ENCODE measurements at regions not wholly inside any gene's neighbourhood (a gene's known extent, or its start where the extent isn't known, plus 50 kb on each side); places are given as distances from the start of the nearest gene placed in this dataset.

DNA sequence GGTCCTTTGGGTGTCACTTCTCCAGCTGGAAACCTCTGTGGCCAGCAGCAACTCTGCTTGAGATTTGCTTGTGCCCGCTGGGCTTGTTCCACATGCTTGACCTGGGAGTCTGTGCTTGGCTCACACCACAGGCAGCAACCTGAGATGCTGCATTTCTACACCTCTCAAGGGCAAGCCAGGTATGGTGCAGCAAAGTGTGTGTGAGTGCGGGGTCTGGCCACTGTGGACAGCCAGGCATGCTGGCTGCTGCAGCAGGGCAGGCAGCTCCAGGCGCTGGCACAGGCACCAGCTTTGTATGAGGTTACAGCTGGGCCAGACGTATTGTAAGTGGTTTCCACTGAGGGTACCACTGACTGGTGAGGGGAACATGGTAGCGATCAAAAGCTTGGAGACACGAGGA lies 242.0 kb downstream of the PTGER3 start:
- ChIA-PET CTCF (no interaction called here), POLR2A (no interaction called here)
- peaks cover 33% of the 10 kb centered on the region for H3K9me3 Mint-ChIP-seq
- peaks cover 16% of the 10 kb centered on the region for H3K36me3 Mint-ChIP-seq
- no peak for ATAC-seq
- H3K4me1 Mint-ChIP-seq, result no peaks in the 10 kb centered on the region
- no peak for TF ChIP-seq ZBTB21 (CRISPR knock-in tag; IDR thresholded peaks at IDR 0.05; ENCODE audit: borderline replicate concordance)
- TF ChIP-seq, protein P1, sequence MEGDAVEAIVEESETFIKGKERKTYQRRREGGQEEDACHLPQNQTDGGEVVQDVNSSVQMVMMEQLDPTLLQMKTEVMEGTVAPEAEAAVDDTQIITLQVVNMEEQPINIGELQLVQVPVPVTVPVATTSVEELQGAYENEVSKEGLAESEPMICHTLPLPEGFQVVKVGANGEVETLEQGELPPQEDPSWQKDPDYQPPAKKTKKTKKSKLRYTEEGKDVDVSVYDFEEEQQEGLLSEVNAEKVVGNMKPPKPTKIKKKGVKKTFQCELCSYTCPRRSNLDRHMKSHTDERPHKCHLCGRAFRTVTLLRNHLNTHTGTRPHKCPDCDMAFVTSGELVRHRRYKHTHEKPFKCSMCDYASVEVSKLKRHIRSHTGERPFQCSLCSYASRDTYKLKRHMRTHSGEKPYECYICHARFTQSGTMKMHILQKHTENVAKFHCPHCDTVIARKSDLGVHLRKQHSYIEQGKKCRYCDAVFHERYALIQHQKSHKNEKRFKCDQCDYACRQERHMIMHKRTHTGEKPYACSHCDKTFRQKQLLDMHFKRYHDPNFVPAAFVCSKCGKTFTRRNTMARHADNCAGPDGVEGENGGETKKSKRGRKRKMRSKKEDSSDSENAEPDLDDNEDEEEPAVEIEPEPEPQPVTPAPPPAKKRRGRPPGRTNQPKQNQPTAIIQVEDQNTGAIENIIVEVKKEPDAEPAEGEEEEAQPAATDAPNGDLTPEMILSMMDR (IDR thresholded peaks at IDR 0.05), result no peak
- H3K4me3 Mint-ChIP-seq, result no peak overlapping the region
- H3K27me3 Mint-ChIP-seq (ENCODE audit: low read depth), result 0 out of 2 replicates have a peak, but pooled peaks cover 2% of the 10 kb centered on the region
- no peak overlapping the region for H3K27ac Mint-ChIP-seq
- DNase-seq (ENCODE audit: low spot score), result no peak

DNA sequence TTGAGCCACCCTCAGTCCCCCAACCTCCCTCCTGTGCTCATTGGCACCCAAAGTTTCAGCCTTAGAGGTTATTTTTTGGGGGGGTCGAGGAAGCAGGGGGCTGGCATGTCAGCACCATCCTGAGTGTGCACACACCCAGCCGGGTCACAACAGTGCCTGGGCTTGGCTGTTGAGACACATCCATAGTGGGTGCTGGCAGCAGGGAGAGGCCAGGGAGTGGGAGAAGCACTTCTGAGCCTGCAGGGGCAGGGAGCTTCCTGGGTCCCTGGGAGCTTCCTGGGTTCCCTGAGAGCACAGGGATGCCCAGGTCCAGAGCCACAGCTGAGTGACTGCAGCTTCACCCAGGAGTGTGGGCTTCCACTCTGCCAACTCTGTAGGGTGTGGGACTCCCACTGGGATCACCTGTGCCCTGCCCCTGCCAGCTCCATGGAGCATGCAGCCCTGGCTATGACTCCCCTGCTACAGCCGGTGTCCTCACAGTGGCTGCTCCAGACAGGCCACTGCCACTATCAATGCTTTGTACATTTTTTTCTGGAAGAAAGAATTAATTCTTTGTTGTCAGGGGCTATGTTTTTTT lies 240.4 kb downstream of the PTGER3 start:
- Mint-ChIP-seq H3K4me3 (no peak overlapping the region), H3K36me3 (peaks cover 14% of the 10 kb centered on the region), H3K27me3 (ENCODE audit: low read depth) (0 out of 2 replicates have a peak, but pooled peaks cover 2% of the 10 kb centered on the region), H3K9me3 (peaks cover 24% of the 10 kb centered on the region), H3K27ac (no peak overlapping the region), H3K4me1 (no peaks in the 10 kb centered on the region)
- DNase-seq (ENCODE audit: low spot score), result no peak
- POLR2A ChIA-PET, result no interaction called here
- no peak for TF ChIP-seq GTF2I (CRISPR knock-in tag; conservative IDR thresholded peaks at IDR 0.05)
- TF ChIP-seq, protein P2, sequence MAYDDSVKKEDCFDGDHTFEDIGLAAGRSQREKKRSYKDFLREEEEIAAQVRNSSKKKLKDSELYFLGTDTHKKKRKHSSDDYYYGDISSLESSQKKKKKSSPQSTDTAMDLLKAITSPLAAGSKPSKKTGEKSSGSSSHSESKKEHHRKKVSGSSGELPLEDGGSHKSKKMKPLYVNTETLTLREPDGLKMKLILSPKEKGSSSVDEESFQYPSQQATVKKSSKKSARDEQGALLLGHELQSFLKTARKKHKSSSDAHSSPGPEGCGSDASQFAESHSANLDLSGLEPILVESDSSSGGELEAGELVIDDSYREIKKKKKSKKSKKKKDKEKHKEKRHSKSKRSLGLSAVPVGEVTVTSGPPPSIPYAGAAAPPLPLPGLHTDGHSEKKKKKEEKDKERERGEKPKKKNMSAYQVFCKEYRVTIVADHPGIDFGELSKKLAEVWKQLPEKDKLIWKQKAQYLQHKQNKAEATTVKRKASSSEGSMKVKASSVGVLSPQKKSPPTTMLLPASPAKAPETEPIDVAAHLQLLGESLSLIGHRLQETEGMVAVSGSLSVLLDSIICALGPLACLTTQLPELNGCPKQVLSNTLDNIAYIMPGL (CRISPR knock-in tag; IDR thresholded peaks at IDR 0.05), result no peak
- TF ChIP-seq ZNF671 (CRISPR knock-in tag; IDR thresholded peaks at IDR 0.05), result no peak
- no peak for TF ChIP-seq CREM (CRISPR knock-in tag; IDR thresholded peaks at IDR 0.05)
- TF ChIP-seq EMX1 (CRISPR knock-in tag; IDR thresholded peaks at IDR 0.05), result no peak
- TF ChIP-seq SMAD4 (CRISPR knock-in tag; IDR thresholded peaks at IDR 0.05), result no peak
- TF ChIP-seq OVOL2 (CRISPR knock-in tag; IDR thresholded peaks at IDR 0.05; ENCODE audit: borderline replicate concordance), result no peak
- TF ChIP-seq RORB (CRISPR knock-in tag; IDR thresholded peaks at IDR 0.05), result no peak
- TF ChIP-seq NFE2L1 (CRISPR knock-in tag; IDR thresholded peaks at IDR 0.05), result no peak
- no peak for TF ChIP-seq NR2C2 (CRISPR knock-in tag; IDR thresholded peaks at IDR 0.05)
- TF ChIP-seq, protein P3, sequence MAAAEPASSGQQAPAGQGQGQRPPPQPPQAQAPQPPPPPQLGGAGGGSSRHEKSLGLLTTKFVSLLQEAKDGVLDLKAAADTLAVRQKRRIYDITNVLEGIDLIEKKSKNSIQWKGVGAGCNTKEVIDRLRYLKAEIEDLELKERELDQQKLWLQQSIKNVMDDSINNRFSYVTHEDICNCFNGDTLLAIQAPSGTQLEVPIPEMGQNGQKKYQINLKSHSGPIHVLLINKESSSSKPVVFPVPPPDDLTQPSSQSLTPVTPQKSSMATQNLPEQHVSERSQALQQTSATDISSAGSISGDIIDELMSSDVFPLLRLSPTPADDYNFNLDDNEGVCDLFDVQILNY (CRISPR knock-in tag; IDR thresholded peaks at IDR 0.05), result no peak
- TF ChIP-seq, protein P4, sequence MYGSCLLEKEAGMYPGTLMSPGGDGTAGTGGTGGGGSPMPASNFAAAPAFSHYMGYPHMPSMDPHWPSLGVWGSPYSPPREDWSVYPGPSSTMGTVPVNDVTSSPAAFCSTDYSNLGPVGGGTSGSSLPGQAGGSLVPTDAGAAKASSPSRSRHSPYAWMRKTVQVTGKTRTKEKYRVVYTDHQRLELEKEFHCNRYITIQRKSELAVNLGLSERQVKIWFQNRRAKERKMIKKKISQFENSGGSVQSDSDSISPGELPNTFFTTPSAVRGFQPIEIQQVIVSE (CRISPR knock-in tag; IDR thresholded peaks at IDR 0.05; ENCODE audit: borderline replicate concordance), result no peak
- no peak for TF ChIP-seq TP53 (CRISPR knock-in tag; IDR thresholded peaks at IDR 0.05)
- TF ChIP-seq, protein P5, sequence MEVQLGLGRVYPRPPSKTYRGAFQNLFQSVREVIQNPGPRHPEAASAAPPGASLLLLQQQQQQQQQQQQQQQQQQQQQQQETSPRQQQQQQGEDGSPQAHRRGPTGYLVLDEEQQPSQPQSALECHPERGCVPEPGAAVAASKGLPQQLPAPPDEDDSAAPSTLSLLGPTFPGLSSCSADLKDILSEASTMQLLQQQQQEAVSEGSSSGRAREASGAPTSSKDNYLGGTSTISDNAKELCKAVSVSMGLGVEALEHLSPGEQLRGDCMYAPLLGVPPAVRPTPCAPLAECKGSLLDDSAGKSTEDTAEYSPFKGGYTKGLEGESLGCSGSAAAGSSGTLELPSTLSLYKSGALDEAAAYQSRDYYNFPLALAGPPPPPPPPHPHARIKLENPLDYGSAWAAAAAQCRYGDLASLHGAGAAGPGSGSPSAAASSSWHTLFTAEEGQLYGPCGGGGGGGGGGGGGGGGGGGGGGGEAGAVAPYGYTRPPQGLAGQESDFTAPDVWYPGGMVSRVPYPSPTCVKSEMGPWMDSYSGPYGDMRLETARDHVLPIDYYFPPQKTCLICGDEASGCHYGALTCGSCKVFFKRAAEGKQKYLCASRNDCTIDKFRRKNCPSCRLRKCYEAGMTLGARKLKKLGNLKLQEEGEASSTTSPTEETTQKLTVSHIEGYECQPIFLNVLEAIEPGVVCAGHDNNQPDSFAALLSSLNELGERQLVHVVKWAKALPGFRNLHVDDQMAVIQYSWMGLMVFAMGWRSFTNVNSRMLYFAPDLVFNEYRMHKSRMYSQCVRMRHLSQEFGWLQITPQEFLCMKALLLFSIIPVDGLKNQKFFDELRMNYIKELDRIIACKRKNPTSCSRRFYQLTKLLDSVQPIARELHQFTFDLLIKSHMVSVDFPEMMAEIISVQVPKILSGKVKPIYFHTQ (CRISPR knock-in tag; IDR thresholded peaks at IDR 0.05), result no peak
- TF ChIP-seq ETV6 (CRISPR knock-in tag; IDR thresholded peaks at IDR 0.05), result no peak
- no peak for ATAC-seq
- CTCF ChIA-PET, result no interaction called here

Data from WTC11 (cell line).